Retinal pigment epithelial cell (primary cell): ENCODE measurements at regions not wholly inside any gene's neighbourhood (a gene's known extent, or its start where the extent isn't known, plus 50 kb on each side); places are given as distances from the start of the nearest gene placed in this dataset.
A peak's percentile ranks its signal among the peaks of the same experiment; 100 is the strongest.
"Not testable (repeated sequence)": the region's sequence is repeated elsewhere in the genome, so short reads cannot be mapped to it uniquely, and the experiment has no call there.

Experiments used
- DNase-seq: peaks from one replicate; pipeline ENCODE4 v3.0.0-alpha.2; 2010; ENCODE audit warnings: low read depth
- H3K4me3 ChIP-seq: 2 replicates; pipeline ENCODE4 v1.5.1; 2011; ENCODE audit warnings: mild to moderate bottlenecking, low read length, control low read depth, moderate library complexity

DNA sequence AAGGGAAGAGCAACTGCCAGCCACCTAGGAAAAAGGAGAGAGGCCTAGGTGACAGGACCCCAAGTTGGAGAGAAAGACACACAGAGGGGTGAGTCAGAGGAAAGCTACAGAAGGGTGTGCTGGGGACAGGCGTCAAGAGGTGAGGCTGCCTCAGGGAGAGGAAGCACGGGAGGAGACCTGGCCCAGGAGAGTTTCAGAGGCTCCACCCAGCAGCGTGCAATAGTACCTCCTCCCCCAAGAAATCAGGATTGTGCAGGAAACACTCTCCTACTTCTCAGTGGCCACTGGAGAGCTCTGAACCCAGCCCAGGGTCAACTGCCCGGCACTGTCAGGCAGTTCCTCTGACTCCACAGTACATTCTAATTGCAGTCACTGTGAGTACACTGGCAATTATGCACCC is 346.0 kb downstream of the BCL2L11 start:
- H3K4me3 ChIP-seq, DNase-seq: not testable (repeated sequence)

DNA sequence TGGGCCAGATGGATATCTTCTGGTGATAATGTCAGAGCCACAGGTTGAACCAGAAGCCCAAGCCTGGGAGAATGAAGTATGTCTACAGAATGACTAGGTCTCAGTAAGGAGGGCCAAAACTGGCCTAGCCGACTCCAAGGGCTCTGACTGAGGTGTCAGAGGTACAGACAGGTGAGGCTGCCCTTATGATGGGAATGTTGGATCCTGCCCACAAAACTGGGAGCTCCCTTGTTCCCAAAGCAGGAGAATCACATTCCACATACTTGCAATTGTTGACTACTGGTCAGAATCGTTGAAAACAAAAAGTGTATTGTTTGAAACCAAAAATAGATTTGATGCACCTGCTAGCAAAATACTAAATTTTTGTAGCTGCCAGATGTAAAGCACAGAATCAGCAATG is 350.2 kb downstream of the BCL2L11 start:
- not testable (repeated sequence) for H3K4me3 ChIP-seq, DNase-seq

- H3K4me3 ChIP-seq, DNase-seq: not testable (repeated sequence)
These were observed 351.2 kb downstream of the BCL2L11 start for GRCh38 chr2:111471791-111472530.

- not testable (repeated sequence) for DNase-seq
These were observed 352.2 kb downstream of the BCL2L11 start for GRCh38 chr2:111472844-111473403.

DNA sequence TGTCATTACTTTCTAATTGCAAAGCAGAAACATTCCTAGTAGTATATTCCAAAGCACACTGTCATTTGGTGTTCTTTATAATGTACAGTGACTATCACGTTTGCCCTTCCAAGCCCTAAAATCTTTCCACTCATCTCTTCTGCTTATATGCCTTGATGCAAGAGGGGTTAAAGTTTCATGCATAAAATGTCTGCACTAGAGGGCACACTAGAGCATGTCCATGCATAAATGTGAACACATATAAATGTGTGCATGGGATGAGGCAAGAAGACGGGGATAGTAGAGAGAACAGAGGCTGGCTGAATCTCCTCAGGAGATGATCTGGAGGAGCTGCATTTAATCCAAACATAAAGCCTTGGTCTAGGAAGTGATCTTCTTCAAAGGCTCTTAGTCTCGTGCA is 352.8 kb downstream of the BCL2L11 start:
- DNase-seq, H3K4me3 ChIP-seq: not testable (repeated sequence)

More at GRCh38 chr2:111472844-111473403, 352.2 kb downstream of the BCL2L11 start:
- H3K4me3 ChIP-seq, result not testable (repeated sequence)

DNA sequence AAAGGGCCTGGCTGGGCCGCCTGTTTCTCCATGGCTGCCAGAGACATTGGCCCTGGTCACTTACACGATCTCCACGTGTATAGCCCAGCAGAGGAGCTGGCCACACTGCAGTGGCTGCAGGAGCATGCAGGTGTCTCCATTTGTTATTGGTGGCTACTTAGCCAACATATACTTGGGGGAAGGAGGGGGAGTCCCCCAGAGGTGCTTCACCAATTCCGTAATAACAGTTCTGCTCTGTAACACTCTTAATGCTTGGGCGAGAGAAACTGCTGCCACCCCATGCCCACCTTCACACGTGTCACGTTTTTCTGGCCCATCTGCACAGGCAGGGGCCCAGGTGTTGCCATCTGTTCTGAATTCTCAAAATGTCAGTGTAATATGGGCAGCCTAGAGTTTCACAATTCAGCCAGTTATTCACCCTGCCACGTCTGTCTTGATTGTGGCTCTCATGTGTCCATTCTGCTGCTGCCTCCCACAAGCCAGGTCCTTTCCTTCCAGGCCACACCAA is 353.5 kb downstream of the BCL2L11 start:
- not testable (repeated sequence) for DNase-seq, H3K4me3 ChIP-seq

- not testable (repeated sequence) for DNase-seq, H3K4me3 ChIP-seq
These were observed 357.6 kb downstream of the BCL2L11 start for GRCh38 chr2:111478335-111478734.

- not testable (repeated sequence) for H3K4me3 ChIP-seq, DNase-seq
These were observed 358.2 kb downstream of the BCL2L11 start for GRCh38 chr2:111478871-111479318.

GRCh38 chr2:111480016-111480625 is 359.4 kb downstream of the BCL2L11 start:
- H3K4me3 ChIP-seq, DNase-seq: not testable (repeated sequence)

DNA sequence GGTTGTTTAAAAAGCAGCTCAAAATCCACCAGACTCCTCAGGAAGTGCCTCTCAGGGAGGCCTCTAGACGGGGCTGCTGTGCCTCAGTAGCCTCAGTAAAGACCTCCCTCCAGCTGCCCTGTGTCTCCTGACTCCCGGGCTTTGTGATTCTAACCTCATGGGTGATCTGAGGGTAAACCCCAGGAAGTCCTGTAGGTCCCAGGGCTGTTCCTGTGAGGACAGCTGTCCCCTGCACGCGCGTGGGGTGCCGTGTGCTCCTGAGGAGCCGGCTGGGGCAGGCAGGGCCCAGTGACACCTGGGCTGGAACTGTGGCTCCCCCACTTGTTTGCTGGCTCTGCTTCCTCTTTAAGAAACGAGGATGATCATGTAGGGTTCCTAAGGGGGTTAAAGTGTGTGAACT is 359.9 kb downstream of the BCL2L11 start:
- H3K4me3 ChIP-seq, DNase-seq: not testable (repeated sequence)

- H3K4me3 ChIP-seq, DNase-seq: not testable (repeated sequence)
These were observed 360.5 kb downstream of the BCL2L11 start for GRCh38 chr2:111481219-111481618.

- DNase-seq, H3K4me3 ChIP-seq: not testable (repeated sequence)
These were observed 362.4 kb downstream of the BCL2L11 start for GRCh38 chr2:111482987-111483679.

DNA sequence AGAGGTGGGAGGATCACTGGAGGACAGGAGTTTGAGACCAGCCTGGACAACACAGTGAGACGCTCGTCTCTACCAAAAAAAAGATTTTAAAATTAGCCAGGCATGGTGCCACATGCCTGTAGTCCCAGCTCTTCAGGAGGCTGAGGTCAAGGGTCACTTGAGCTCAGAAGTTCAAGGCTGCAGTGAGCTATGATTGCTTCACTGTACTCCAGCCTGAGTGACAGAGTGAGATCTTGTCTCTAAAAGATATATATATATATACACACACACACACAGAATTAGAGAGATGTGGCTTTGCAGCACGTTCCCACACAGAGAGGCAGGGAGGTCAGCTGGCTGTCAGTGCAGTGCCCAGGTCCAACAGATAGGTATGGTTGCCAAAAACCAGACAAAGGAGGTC is 363.4 kb downstream of the BCL2L11 start:
- DNase-seq, H3K4me3 ChIP-seq: not testable (repeated sequence)

DNA sequence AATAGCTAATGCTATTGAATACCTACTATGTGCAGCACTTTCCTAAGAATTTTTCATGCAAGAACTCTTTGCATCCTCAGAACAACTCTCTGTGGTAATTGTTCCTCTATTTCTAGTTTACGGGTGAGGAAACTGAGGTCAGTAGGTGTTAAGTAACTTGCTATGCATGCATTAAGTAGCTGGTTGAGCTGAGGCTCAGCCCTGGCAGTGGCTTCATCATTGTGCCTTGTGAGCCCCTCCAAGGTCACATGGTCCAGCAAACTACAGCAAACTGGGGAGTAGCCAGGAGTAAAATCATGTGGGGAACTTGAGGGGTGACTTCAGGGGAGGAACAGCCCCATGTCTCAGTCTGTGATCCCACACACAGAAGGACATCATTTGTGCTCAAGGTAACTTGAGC is 365.2 kb downstream of the BCL2L11 start:
- DNase-seq, H3K4me3 ChIP-seq: not testable (repeated sequence)

DNA sequence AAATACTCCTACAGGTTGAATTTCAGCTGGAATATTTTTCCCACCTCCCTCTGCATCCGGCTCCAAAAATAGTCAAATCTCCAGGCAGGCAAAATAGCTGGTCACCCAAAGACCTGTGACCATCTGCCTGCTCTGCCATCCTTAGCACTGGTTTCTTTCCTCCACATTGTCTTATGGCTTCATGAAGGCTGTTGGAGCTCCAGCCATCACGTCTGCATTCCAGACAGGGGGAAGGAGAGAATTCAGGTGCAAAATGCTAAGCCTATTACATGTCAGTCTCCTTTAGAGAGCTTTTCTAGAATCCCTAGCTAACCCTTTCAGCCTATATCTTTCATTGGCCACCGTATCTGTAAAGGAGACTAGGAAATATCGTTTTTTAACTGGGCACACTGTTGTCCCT is 367.7 kb downstream of the BCL2L11 start:
- not testable (repeated sequence) for H3K4me3 ChIP-seq, DNase-seq

- H3K4me3 ChIP-seq, DNase-seq: not testable (repeated sequence)
These were observed 368.7 kb downstream of the BCL2L11 start for GRCh38 chr2:111489460-111489859.

- H3K4me3 ChIP-seq, DNase-seq: not testable (repeated sequence)
These were observed 370.5 kb downstream of the BCL2L11 start for GRCh38 chr2:111491181-111491580.

DNA sequence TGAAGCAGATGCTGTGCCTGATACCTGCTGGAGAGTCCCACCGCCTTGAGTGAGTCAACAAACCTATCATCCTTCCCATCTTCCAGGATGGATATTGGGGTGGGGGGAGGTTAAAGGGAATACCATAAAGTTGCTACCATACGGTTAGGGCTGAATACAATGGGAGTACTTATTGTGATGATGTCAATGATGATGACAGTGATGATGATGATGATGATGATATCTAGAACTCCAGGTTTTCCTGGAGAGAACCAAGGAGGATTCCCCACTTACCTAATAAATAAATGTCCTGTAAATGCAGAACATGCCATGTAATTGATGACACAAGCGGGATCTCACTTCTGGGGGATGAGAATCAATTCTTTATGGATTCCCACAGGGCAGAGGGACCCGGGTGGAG is 370.9 kb downstream of the BCL2L11 start:
- not testable (repeated sequence) for H3K4me3 ChIP-seq

GRCh38 chr2:111492995-111493719 is 372.4 kb downstream of the BCL2L11 start:
- peak overlapping the region; percentile 58 for H3K4me3 ChIP-seq
- DNase-seq, result not testable (repeated sequence)

More for the DNA sequence above, 370.9 kb downstream of the BCL2L11 start:
- not testable (repeated sequence) for DNase-seq
